HCT116 (cell line): ENCODE measurements at regions not wholly inside any gene's neighbourhood (a gene's known extent, or its start where the extent isn't known, plus 50 kb on each side); places are given as distances from the start of the nearest gene placed in this dataset.

Source experiments
- ATAC-seq: fragments of 200-7000 bp; cut with Tn5 transposase; 2 replicates; pipeline ENCODE4 v1.9.1; 2020; ENCODE audit warnings: mild to moderate bottlenecking, moderate library complexity
- BruUV-seq: library from RNA; stranded (reverse); fragments of 400-500 nt; replicated peaks from 2 replicates; lab custom pipeline; 2021; lab: Mats Ljungman, UMichigan
- CTCF ChIA-PET: fragments of 300-600 bp; sonication (Branson Sonifier 250); formaldehyde crosslinking; loops from one replicate; lab custom pipeline; 2021; ENCODE audit warnings: antibody characterized with exemption; lab: Charles Lee
- POLR2A ChIA-PET: fragments of 300-600, 350-600 bp; sonication (Branson Sonifier 250); formaldehyde crosslinking; loops from one replicate; lab custom pipeline; 2021; ENCODE audit warnings: antibody characterized with exemption; lab: Charles Lee
- RAD21 ChIA-PET, 2 experiments: fragments of 300-600 bp; sonication (Branson Sonifier 250); formaldehyde crosslinking; loops; one replicate each; lab custom pipeline; 2023; ENCODE audit warnings: low total read pairs in 2 of 2; ENCODE audit not compliant: uncharacterized antibody in 2 of 2, unreplicated experiment in 2 of 2, low non-redundant PET in 1 of 2; lab: Charles Lee
- DNase-seq: peaks from one replicate; pipeline ENCODE4 v3.0.0-alpha.2; 2010; ENCODE audit warnings: low read depth, low spot score
- H2AFZ ChIP-seq: fragments of 200-600 bp; shearing (Covaris generic), sonication (generic); 2 replicates; pipeline ENCODE4 v1.6.1; 2017; ENCODE audit warnings: low read depth, mixed run types, mixed read lengths, antibody characterized with exemption, low read length; ENCODE audit not compliant: poor library complexity, severe bottlenecking
- H3K27ac ChIP-seq: 2 replicates; pipeline ENCODE4 v1.5.1; 2012; ENCODE audit warnings: low read depth, low read length
- H3K27me3 ChIP-seq: fragments of 200-600 bp; sonication (generic); 2 replicates; pipeline ENCODE4 v1.6.1; 2016; ENCODE audit warnings: mixed run types, low read length, mixed read lengths; ENCODE audit not compliant: insufficient read depth
- H3K36me3 ChIP-seq, 2 experiments: fragments of 200-500 bp in 1 of 2; fragments of 200-600 bp in 1 of 2; sonication (Bioruptor generic) in 1 of 2; sonication (generic) in 1 of 2; 2 replicates each; pipeline versions ENCODE4 v1.5.1 to v1.6.1; 2014 to 2016; ENCODE audit warnings: low read length in 2 of 2, inconsistent platforms in 1 of 2, mixed read lengths in 1 of 2, mixed run types in 1 of 2; ENCODE audit not compliant: insufficient read depth in 2 of 2, control insufficient read depth in 1 of 2
- H3K4me1 ChIP-seq, 2 experiments: fragments of 200-600 bp in 1 of 2; sonication (generic) in 1 of 2; 2 replicates each; pipeline versions ENCODE4 v1.5.1 to v1.6.1; 2012 to 2017; ENCODE audit warnings: low read length in 2 of 2, inconsistent platforms in 1 of 2, mild to moderate bottlenecking in 1 of 2, mixed read lengths in 1 of 2, mixed run types in 1 of 2, moderate library complexity in 1 of 2; ENCODE audit not compliant: insufficient read depth in 2 of 2, control insufficient read depth in 1 of 2
- H3K4me2 ChIP-seq: fragments of 200-600 bp; sonication (generic); 2 replicates; pipeline ENCODE4 v1.6.1; 2017; ENCODE audit warnings: mixed run types, low read length, mixed read lengths
- H3K4me3 ChIP-seq, 2 experiments: fragments of 200-600 bp in 1 of 2; sonication (generic) in 1 of 2; replicated peaks in 1 of 2; 2 replicates each; pipeline ENCODE4 v1.5.1; 2011 to 2016; ENCODE audit warnings: low read length in 2 of 2, control low read depth in 1 of 2, low read depth in 1 of 2, mild to moderate bottlenecking in 1 of 2, mixed read lengths in 1 of 2, mixed run types in 1 of 2
- H3K79me2 ChIP-seq: fragments of 200-600 bp; sonication (generic); 2 replicates; pipeline ENCODE4 v1.6.1; 2017; ENCODE audit warnings: mild to moderate bottlenecking, mixed run types, low read length, moderate library complexity, mixed read lengths; ENCODE audit not compliant: insufficient read depth
- H3K9ac ChIP-seq: fragments of 200-600 bp; sonication (generic); 2 replicates; pipeline ENCODE4 v1.6.1; 2016; ENCODE audit warnings: low read length, mixed read lengths
- H3K9me2 ChIP-seq: fragments of 200-600 bp; sonication (generic), shearing (Covaris generic); 2 replicates; pipeline ENCODE4 v1.6.1; 2017; ENCODE audit warnings: mixed run types, mild to moderate bottlenecking, moderate library complexity; ENCODE audit not compliant: insufficient read depth
- H3K9me3 ChIP-seq, 2 experiments: fragments of 200-500 bp in 1 of 2; fragments of 200-600 bp in 1 of 2; sonication (Bioruptor generic) in 1 of 2; sonication (generic) in 1 of 2; 2 replicates each; pipeline ENCODE4 v1.6.1; 2014 to 2017; ENCODE audit warnings: low read length in 2 of 2, mixed read lengths in 2 of 2, inconsistent platforms in 1 of 2, low read depth in 1 of 2, mild to moderate bottlenecking in 1 of 2, mixed run types in 1 of 2, moderate library complexity in 1 of 2; ENCODE audit not compliant: control insufficient read depth in 1 of 2, insufficient read depth in 1 of 2
- H4K20me1 ChIP-seq: fragments of 200-600 bp; sonication (generic), shearing (Covaris generic); 2 replicates; pipeline ENCODE4 v1.6.1; 2017; ENCODE audit warnings: mixed run types, mild to moderate bottlenecking, moderate library complexity; ENCODE audit not compliant: insufficient read depth
- CEBPB ChIP-seq: IDR thresholded peaks from 2 replicates; pipeline ENCODE4 v1.6.1; 2012; ENCODE audit warnings: low read depth
- ELF1 ChIP-seq: IDR thresholded peaks from 2 replicates; pipeline ENCODE4 v1.6.1; 2012; ENCODE audit warnings: low read depth, borderline replicate concordance
- EZH2phosphoT487 ChIP-seq: fragments of 200-600 bp; IDR thresholded peaks from 2 replicates; pipeline ENCODE4 v1.6.1; 2018; ENCODE audit warnings: antibody characterized with exemption, borderline replicate concordance
- SIN3A ChIP-seq: IDR thresholded peaks from 2 replicates; pipeline ENCODE4 v1.6.1; 2012; ENCODE audit warnings: low read depth
- SP1 ChIP-seq: IDR thresholded peaks from 2 replicates; pipeline ENCODE4 v1.6.1; 2012; ENCODE audit warnings: low read depth
- SRF ChIP-seq: IDR thresholded peaks from 2 replicates; pipeline ENCODE4 v1.6.1; 2012; ENCODE audit warnings: low read depth
- YY1 ChIP-seq: IDR thresholded peaks from 2 replicates; pipeline ENCODE4 v1.6.1; 2011; ENCODE audit warnings: low read length, low read depth, moderate library complexity, mild to moderate bottlenecking; ENCODE audit not compliant: insufficient replicate concordance; ENCODE audit errors: extremely low read depth
- intact Hi-C: fragments of 100-400 bp; cut with micrococcal nuclease; formaldehyde crosslinking; loops from 2 replicates; pipeline ENCODE4 v1.10.0; 2022
- TF ChIP-seq, protein P1 (sequence below): IDR thresholded peaks from 2 replicates; pipeline ENCODE4 v1.6.1; 2012
- TF ChIP-seq, protein P2 (sequence below), 3 experiments: fragments of 200-600 bp in 1 of 3; sonication (generic) in 1 of 3; IDR thresholded peaks in 2 of 3; conservative IDR thresholded peaks in 1 of 3; 2 replicates each; pipeline ENCODE4 v1.5.1; 2012 to 2017; ENCODE audit warnings: low read depth in 2 of 3, low read length in 2 of 3, antibody characterized with exemption in 1 of 3, borderline replicate concordance in 1 of 3, control low read depth in 1 of 3, mild to moderate bottlenecking in 1 of 3, mixed read lengths in 1 of 3, mixed run types in 1 of 3, moderate library complexity in 1 of 3; ENCODE audit not compliant: insufficient read depth in 1 of 3

DNA sequence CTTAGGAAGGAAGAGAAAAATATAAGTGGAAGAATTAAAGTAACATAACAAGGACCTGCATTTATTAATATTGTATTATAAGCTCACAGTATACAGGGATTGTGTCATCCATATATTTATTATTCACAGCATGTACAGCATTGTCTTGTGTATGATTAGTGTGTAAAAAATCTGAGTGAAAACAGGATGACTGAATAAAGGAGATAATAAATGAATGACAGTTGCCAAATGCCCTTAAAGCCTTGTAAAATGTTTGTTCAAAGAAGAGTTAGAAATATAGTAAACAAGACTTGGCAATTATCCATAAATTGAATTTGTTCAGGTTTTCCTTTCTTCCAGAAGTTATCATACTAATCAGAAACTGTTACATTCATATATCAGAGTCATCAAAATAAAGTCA, 172.7 kb downstream of the BTC start:
- no peaks in the 10 kb centered on the region for H4K20me1 ChIP-seq
- TF ChIP-seq, protein P1, sequence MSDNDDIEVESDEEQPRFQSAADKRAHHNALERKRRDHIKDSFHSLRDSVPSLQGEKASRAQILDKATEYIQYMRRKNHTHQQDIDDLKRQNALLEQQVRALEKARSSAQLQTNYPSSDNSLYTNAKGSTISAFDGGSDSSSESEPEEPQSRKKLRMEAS, result no peak
- TF ChIP-seq EZH2phosphoT487 (no peak), ELF1 (no peak), CEBPB (0 out of 2 replicates have a peak, but pooled peaks have one; percentile 9), SIN3A (no peak), YY1 (no peak)
- no peak overlapping the region for H2AFZ ChIP-seq
- DNase-seq (no peak), ATAC-seq (no peak)
- H3K4me2 ChIP-seq, result peak overlapping the region; percentile 37; the same call in 1 of the 2 replicates
- no peaks in the 10 kb centered on the region for H3K27me3 ChIP-seq
- ChIA-PET RAD21 (interaction anchor here in 1 of 2 experiments (1.3 kb wide), 1 partner anchor 50 kb away, joined by 3 read pairs; no protein-coding TSS in a partner anchor), CTCF (interaction anchor here (1.5 to 3.2 kb wide), 2 partner anchors 49 to 243 kb away, joined by 6 to 15 read pairs; no protein-coding TSS in a partner anchor), POLR2A (interaction anchor here (1.3 to 13.3 kb wide), 6 partner anchors 79 to 257 kb away, joined by 3 to 145 read pairs (median 16); partner anchors contain the start of genes AREG and EREG)
- intact Hi-C loops, result loop anchor here (2.0 to 5.0 kb wide), 4 partner anchors 165 to 394 kb away; no protein-coding TSS in a partner anchor
- peak overlapping the region; percentile 94 for H3K27ac ChIP-seq
- H3K9me2 ChIP-seq, result no peaks in the 10 kb centered on the region
- no peak overlapping the region for H3K4me3 ChIP-seq
- H3K36me3 ChIP-seq, result 0 out of 4 replicates have a peak, but pooled peaks cover 0 to 4% of the 10 kb centered on the region in 2 experiments
- no peaks in the 10 kb centered on the region; the same call in none of the 2 replicates for H3K79me2 ChIP-seq
- BruUV-seq, result no TSS peak
- peaks cover 90 to 91% of the 10 kb centered on the region in 2 experiments for H3K4me1 ChIP-seq
- 0 out of 4 replicates have a peak, but pooled peaks cover 0 to 5% of the 10 kb centered on the region in 2 experiments for H3K9me3 ChIP-seq
- H3K9ac ChIP-seq, result peak overlapping the region; percentile 61

DNA sequence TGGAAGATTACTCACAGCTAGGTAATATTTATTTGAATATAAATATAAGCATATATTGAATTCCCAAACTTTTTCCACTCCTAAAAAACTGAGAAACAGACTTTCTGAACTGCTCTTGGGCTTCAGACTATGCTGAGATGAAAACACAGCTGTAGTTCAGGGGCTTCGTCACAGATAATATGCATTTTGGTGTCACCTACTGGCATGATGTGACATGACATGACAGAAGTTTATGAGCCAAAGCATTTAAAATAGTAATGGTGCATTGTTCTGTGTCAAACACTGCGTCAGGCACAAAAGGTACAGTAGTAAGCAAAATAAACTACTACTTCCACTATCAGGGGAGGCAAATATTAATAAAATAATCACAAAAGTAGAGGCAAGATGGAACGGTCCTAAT, 171.3 kb downstream of the BTC start:
- intact Hi-C loops, result loop anchor here (2.0 to 5.0 kb wide), 4 partner anchors 166 to 396 kb away; no protein-coding TSS in a partner anchor
- DNase-seq, result peak; percentile 82

More for the DNA sequence above, 171.3 kb downstream of the BTC start:
- no peaks in the 10 kb centered on the region; the same call in none of the 2 replicates for H3K79me2 ChIP-seq
- peak overlapping the region; percentile 61 for H3K9ac ChIP-seq
- H3K27ac ChIP-seq, result peak overlapping the region; percentile 94
- H4K20me1 ChIP-seq, result no peaks in the 10 kb centered on the region
- peaks cover 89 to 99% of the 10 kb centered on the region in 2 experiments for H3K4me1 ChIP-seq
- H3K4me3 ChIP-seq, result no peak overlapping the region
- H3K4me2 ChIP-seq, result peak overlapping the region; percentile 40
- peak; percentile 37 for ATAC-seq
- RAD21 ChIA-PET, result interaction anchor here (0.7 to 1.8 kb wide), 6 partner anchors 42 to 258 kb away, joined by 3 to 5 read pairs (median 3); partner anchors contain the start of gene EREG (in 1 of the 2)
- no peak overlapping the region for H2AFZ ChIP-seq
- 0 out of 4 replicates have a peak, but pooled peaks cover 0 to 4% of the 10 kb centered on the region in 2 experiments for H3K36me3 ChIP-seq
- H3K9me2 ChIP-seq, result no peaks in the 10 kb centered on the region
- BruUV-seq, result no TSS peak
- H3K9me3 ChIP-seq, result no peaks in the 10 kb centered on the region
- CTCF ChIA-PET, result interaction anchor here (0.8 to 3.2 kb wide), 22 partner anchors 9 to 434 kb away, joined by 3 to 19 read pairs (median 4); no protein-coding TSS in a partner anchor
- no peaks in the 10 kb centered on the region for H3K27me3 ChIP-seq
- TF ChIP-seq SRF (no peak), YY1 (peak; percentile 32), SP1 (no peak)
- TF ChIP-seq, protein P2, sequence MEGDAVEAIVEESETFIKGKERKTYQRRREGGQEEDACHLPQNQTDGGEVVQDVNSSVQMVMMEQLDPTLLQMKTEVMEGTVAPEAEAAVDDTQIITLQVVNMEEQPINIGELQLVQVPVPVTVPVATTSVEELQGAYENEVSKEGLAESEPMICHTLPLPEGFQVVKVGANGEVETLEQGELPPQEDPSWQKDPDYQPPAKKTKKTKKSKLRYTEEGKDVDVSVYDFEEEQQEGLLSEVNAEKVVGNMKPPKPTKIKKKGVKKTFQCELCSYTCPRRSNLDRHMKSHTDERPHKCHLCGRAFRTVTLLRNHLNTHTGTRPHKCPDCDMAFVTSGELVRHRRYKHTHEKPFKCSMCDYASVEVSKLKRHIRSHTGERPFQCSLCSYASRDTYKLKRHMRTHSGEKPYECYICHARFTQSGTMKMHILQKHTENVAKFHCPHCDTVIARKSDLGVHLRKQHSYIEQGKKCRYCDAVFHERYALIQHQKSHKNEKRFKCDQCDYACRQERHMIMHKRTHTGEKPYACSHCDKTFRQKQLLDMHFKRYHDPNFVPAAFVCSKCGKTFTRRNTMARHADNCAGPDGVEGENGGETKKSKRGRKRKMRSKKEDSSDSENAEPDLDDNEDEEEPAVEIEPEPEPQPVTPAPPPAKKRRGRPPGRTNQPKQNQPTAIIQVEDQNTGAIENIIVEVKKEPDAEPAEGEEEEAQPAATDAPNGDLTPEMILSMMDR (IDR thresholded peaks at IDR 0.05 in 2 of 3, conservative IDR thresholded peaks at IDR 0.05 in 1 of 3; ENCODE audit: borderline replicate concordance in 1 of 3, insufficient read depth in 1 of 3, low read depth in 2 of 3, low read length in 2 of 3), result peak in 2 of 3 experiments; percentile 57 to 81; a peak in 4 of 6 replicates
- POLR2A ChIA-PET, result interaction anchor here (0.9 to 13.3 kb wide), 20 partner anchors 9 to 258 kb away, joined by 3 to 145 read pairs (median 8); partner anchors contain the start of genes AREG and EREG
